Skeletal muscle satellite cell (primary cell): ENCODE measurements at regions not wholly inside any gene's neighbourhood (a gene's known extent, or its start where the extent isn't known, plus 50 kb on each side); places are given as distances from the start of the nearest gene placed in this dataset.

Source experiments
- H3K27me3 ChIP-seq: 2 replicates; pipeline ENCODE4 v1.7.0; 2013; ENCODE audit warnings: low read length; ENCODE audit not compliant: control insufficient read depth, insufficient read depth
- H3K36me3 ChIP-seq: 2 replicates; pipeline ENCODE4 v1.7.0; 2013; ENCODE audit warnings: mild to moderate bottlenecking, control low read depth, low read length; ENCODE audit not compliant: insufficient read depth
- H3K4me1 ChIP-seq: 2 replicates; pipeline ENCODE4 v1.7.0; 2013; ENCODE audit warnings: low read length; ENCODE audit not compliant: control insufficient read depth, insufficient read depth
- H3K4me2 ChIP-seq: 2 replicates; pipeline ENCODE4 v1.7.0; 2013; ENCODE audit warnings: mild to moderate bottlenecking, low read length
- H3K4me3 ChIP-seq: 2 replicates; pipeline ENCODE4 v1.7.0; 2013; ENCODE audit warnings: low read length
- H3K9ac ChIP-seq: 2 replicates; pipeline ENCODE4 v1.7.0; 2013; ENCODE audit warnings: mild to moderate bottlenecking, low read depth, low read length, moderate library complexity
- H3K9me3 ChIP-seq: replicated peaks from 2 replicates; pipeline ENCODE4 v1.7.0; 2013; ENCODE audit warnings: mild to moderate bottlenecking, control low read depth, low read length

DNA sequence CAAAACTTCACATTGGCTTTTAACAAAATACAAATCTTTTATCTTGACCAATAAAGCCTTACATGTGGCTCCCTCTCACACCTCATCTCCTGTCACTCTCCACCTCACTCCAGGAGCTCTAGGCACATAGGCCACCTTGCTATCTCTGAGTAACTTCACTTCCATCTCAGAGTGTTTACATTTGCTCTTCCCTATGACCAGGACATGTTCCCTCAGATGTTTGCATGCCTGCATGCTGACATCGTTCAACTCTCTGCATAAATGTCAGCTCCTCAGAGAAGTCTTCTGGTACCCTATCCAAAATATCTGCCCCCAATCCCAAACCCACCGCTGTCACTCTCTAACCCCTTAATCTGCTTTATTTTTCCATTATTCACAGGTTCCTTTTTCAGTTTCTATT, 110.9 kb downstream of the TOMM20 start:
- no peaks in the 10 kb centered on the region for H3K27me3 ChIP-seq
- H3K36me3 ChIP-seq, result no peaks in the 10 kb centered on the region
- peak overlapping the region; percentile 29 for H3K9ac ChIP-seq
- H3K4me3 ChIP-seq, result no peak overlapping the region
- no peak overlapping the region for H3K4me2 ChIP-seq
- peaks cover 47% of the 10 kb centered on the region for H3K4me1 ChIP-seq
- H3K9me3 ChIP-seq, result peaks cover 4% of the 10 kb centered on the region

- no peak overlapping the region for H3K4me3 ChIP-seq
- peaks cover 47% of the 10 kb centered on the region for H3K4me1 ChIP-seq
- no peaks in the 10 kb centered on the region for H3K36me3 ChIP-seq
- peaks cover 4% of the 10 kb centered on the region for H3K9me3 ChIP-seq
- H3K27me3 ChIP-seq, result no peaks in the 10 kb centered on the region
- H3K4me2 ChIP-seq, result no peak overlapping the region
- no peak overlapping the region for H3K9ac ChIP-seq
Measured at GRCh38 chr1:235017191-235017590, 111.4 kb downstream of the TOMM20 start.

GRCh38 chr1:235015291-235015985, 113.2 kb downstream of the TOMM20 start:
- H3K9ac ChIP-seq, result no peak overlapping the region
- no peak overlapping the region for H3K4me3 ChIP-seq
- H3K4me2 ChIP-seq, result no peak overlapping the region
- H3K4me1 ChIP-seq, result peaks cover 54% of the 10 kb centered on the region
- H3K36me3 ChIP-seq, result no peaks in the 10 kb centered on the region
- H3K27me3 ChIP-seq, result no peaks in the 10 kb centered on the region
- H3K9me3 ChIP-seq, result peaks cover 4% of the 10 kb centered on the region

GRCh38 chr1:235014756-235015155, 113.9 kb downstream of the TOMM20 start:
- Histone ChIP-seq H3K4me2 (no peak overlapping the region), H3K4me3 (no peak overlapping the region), H3K9ac (no peak overlapping the region), H3K36me3 (no peaks in the 10 kb centered on the region), H3K27me3 (no peaks in the 10 kb centered on the region), H3K9me3 (peaks cover 4% of the 10 kb centered on the region), H3K4me1 (peaks cover 50% of the 10 kb centered on the region)

DNA sequence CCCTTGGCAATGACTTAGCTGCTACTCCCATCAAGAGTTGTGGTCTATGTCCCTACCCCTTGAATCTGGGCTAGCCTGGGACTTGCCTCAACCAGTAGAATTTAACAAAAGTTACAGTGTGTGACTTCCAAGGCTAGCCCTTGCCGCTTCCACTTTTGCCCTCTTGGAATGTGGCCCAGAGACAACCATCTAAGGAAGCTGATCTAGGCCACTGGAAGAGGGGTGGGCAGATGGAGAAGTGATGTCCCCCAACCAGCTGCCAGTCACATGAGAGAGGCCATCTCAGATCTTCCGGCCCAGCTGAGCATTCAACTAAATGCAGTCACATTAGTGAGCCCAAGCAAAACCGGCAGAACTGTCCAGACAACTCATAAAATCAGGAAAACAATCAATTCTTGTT, 115.1 kb downstream of the TOMM20 start:
- peaks cover 38% of the 10 kb centered on the region for H3K4me1 ChIP-seq
- no peak overlapping the region for H3K4me3 ChIP-seq
- no peak overlapping the region for H3K9ac ChIP-seq

DNA sequence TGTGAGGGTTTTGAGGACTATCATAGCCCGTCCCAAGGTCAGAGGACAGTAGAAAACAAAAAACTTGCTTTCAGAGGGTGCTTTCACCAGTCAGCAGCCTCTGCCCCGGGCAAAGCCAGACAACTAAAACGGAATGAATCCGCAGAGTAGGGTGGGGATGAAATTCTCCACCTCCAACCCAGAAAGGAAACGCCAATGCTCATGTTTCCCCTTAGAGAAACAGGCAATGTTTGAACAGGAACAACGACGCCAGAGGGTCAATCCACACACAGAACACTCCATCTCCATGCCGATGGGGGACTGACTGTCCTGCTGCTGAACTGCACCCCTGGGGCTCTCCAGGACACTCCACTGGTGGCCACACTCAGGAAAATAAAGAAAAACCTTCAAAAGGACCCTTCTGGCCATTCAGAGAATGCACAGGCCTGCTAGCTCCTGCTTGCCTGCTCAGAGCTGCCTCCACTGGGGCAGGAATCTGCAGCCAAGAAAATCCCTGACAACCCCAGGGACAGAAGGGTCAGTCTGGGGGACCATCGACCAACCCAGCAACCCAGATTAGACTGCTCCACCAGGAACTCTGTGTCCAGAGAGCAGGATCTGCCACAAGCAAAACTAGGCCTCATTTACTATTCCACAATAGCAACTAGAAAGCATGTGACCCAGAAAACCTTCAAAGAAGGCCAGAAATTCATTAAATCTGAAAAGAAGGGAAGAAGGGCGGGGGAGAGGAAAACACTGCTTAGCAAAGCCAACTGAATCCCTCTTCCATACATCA, 116.0 kb downstream of the TOMM20 start:
- peak overlapping the region; percentile 53 for H3K4me2 ChIP-seq
- no peaks in the 10 kb centered on the region for H3K27me3 ChIP-seq
- H3K9ac ChIP-seq, result peak overlapping the region; percentile 74
- H3K36me3 ChIP-seq, result no peaks in the 10 kb centered on the region
- peak overlapping the region; percentile 9 for H3K4me3 ChIP-seq
- H3K4me1 ChIP-seq, result peaks cover 30% of the 10 kb centered on the region
- H3K9me3 ChIP-seq, result no peaks in the 10 kb centered on the region

More for the DNA sequence above, 115.1 kb downstream of the TOMM20 start:
- Histone ChIP-seq H3K9me3 (peaks cover 3% of the 10 kb centered on the region), H3K4me2 (no peak overlapping the region), H3K27me3 (no peaks in the 10 kb centered on the region), H3K36me3 (no peaks in the 10 kb centered on the region)

GRCh38 chr1:235011599-235012435, 116.8 kb downstream of the TOMM20 start:
- no peaks in the 10 kb centered on the region for H3K27me3 ChIP-seq
- H3K4me3 ChIP-seq, result peak overlapping the region; percentile 14
- H3K4me2 ChIP-seq, result peak overlapping the region; percentile 56
- H3K9ac ChIP-seq, result peak overlapping the region; percentile 74
- H3K36me3 ChIP-seq, result no peaks in the 10 kb centered on the region
- H3K9me3 ChIP-seq, result no peaks in the 10 kb centered on the region
- H3K4me1 ChIP-seq, result peaks cover 23% of the 10 kb centered on the region

DNA sequence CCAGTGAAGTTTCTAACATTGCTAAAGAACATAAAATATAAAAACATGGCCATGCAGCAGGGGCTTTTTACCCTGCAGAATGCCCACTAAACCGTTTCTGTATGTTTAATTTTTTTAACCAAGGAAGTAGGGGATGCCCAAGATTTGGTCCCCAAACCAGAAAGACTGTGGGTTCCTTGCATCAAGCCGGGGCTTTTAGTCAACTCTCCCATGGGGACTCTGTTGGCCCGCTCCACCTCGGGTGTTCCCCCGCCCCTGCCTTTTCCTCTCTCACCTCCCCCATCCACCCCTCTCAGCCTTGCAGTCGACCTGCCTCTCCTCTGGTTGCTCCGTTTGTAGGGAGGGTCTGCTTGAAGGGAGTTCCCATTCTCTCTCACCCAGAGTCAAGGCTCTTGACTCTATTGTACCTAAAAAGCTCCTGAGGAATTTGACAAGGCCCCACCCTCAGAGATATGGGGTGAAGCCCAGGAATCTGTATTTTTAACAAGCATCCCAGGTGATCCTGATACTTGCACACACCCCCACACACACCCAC, 117.5 kb downstream of the TOMM20 start:
- Histone ChIP-seq H3K9ac (peak overlapping the region; percentile 53), H3K4me3 (peak overlapping the region; percentile 14), H3K27me3 (no peaks in the 10 kb centered on the region)

GRCh38 chr1:235009561-235010306, 118.9 kb downstream of the TOMM20 start:
- Histone ChIP-seq H3K4me3 (no peak overlapping the region), H3K36me3 (no peaks in the 10 kb centered on the region), H3K9me3 (no peaks in the 10 kb centered on the region), H3K4me1 (peaks cover 18% of the 10 kb centered on the region), H3K4me2 (no peak overlapping the region), H3K9ac (no peak overlapping the region), H3K27me3 (no peaks in the 10 kb centered on the region)

More for the DNA sequence above, 117.5 kb downstream of the TOMM20 start:
- Histone ChIP-seq H3K4me2 (peak overlapping the region; percentile 56), H3K4me1 (peaks cover 23% of the 10 kb centered on the region), H3K9me3 (no peaks in the 10 kb centered on the region), H3K36me3 (no peaks in the 10 kb centered on the region)

DNA sequence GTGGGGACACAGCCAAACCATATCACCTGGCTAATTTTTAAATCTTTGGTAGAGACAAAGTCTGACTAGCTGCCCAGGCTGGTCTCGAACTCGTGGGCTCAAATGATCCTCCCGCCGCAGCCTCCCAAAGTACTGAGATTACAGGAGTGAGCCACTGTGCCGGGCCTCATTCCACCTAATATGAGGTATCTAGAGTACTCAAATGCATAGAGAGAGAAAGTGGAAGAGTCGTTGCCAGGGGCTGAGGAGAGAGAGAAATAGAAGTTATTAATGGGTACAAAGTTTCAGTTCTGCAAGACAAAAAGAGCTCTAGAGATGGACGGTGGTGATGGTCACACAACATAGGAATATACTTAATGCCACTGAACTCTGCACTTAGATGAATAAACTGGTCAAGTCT, 119.6 kb downstream of the TOMM20 start:
- peaks cover 18% of the 10 kb centered on the region for H3K4me1 ChIP-seq
- H3K9me3 ChIP-seq, result no peaks in the 10 kb centered on the region
- H3K4me2 ChIP-seq, result no peak overlapping the region
- H3K9ac ChIP-seq, result no peak overlapping the region
- no peaks in the 10 kb centered on the region for H3K27me3 ChIP-seq
- H3K4me3 ChIP-seq, result no peak overlapping the region
- no peaks in the 10 kb centered on the region for H3K36me3 ChIP-seq
